ENCODE measurements at regions not wholly inside any gene's neighbourhood (a gene's known extent, or its start where the extent isn't known, plus 50 kb on each side); places are given as distances from the start of the nearest gene placed in this dataset.

- DNase-seq (ENCODE audit: low read depth, low spot score) (no peak), ATAC-seq (no peak)
- CTCF ChIA-PET, result interaction anchor here (0.7 kb wide), 1 partner anchor 25 kb away, joined by 3 read pairs; no protein-coding TSS in a partner anchor
- Histone ChIP-seq H3K9ac (ENCODE audit: low read length) (no peak overlapping the region), H3K79me2 (ENCODE audit: insufficient read depth, low read length) (no peaks in the 10 kb centered on the region), H3K9me2 (ENCODE audit: insufficient read depth) (no peaks in the 10 kb centered on the region), H2AFZ (ENCODE audit: low read depth, low read length, poor library complexity, severe bottlenecking) (no peak overlapping the region), H3K4me1 (ENCODE audit: control insufficient read depth in 1 of 2, insufficient read depth in 2 of 2, low read length in 2 of 2) (no peaks in the 10 kb centered on the region), H3K4me2 (ENCODE audit: low read length) (no peak overlapping the region), H3K27ac (ENCODE audit: low read depth, low read length) (no peak overlapping the region), H3K4me3 (replicated peaks in 1 of 2; ENCODE audit: low read depth in 1 of 2, low read length in 2 of 2) (no peak overlapping the region), H4K20me1 (ENCODE audit: insufficient read depth) (no peaks in the 10 kb centered on the region), H3K9me3 (ENCODE audit: control insufficient read depth in 1 of 2, insufficient read depth in 1 of 2, low read depth in 1 of 2, low read length in 2 of 2) (no peaks in the 10 kb centered on the region), H3K36me3 (ENCODE audit: control insufficient read depth in 1 of 2, insufficient read depth in 2 of 2, low read length in 2 of 2) (no peaks in the 10 kb centered on the region), H3K27me3 (ENCODE audit: insufficient read depth, low read length) (no peaks in the 10 kb centered on the region)
- BruUV-seq (replicated peaks), result no TSS peak
- POLR2A ChIA-PET, result no interaction called here
- intact Hi-C loops (cut with micrococcal nuclease), result no loop called here
- no peak for TF ChIP-seq SP1 (IDR thresholded peaks at IDR 0.05; ENCODE audit: low read depth)
- no peak for TF ChIP-seq POLR2AphosphoS5 (IDR thresholded peaks at IDR 0.05; ENCODE audit: low read depth, low read length)
- no peak for TF ChIP-seq ZFX (IDR thresholded peaks at IDR 0.05)
- no peak for TF ChIP-seq REST (IDR thresholded peaks at IDR 0.05; ENCODE audit: low read depth)
- TF ChIP-seq EZH2phosphoT487 (IDR thresholded peaks at IDR 0.05; ENCODE audit: borderline replicate concordance), result no peak
- RAD21 ChIA-PET (ENCODE audit: low non-redundant PET in 1 of 2, low total read pairs in 2 of 2, uncharacterized antibody in 2 of 2, unreplicated experiment in 2 of 2), result no interaction called here
Observed at GRCh38 chr9:111108946-111109345, 70.7 kb upstream of the LPAR1 start.

- H3K4me2 ChIP-seq (ENCODE audit: low read length), result no peak overlapping the region
- DNase-seq (ENCODE audit: low read depth, low spot score), result no peak
- no peak overlapping the region for H2AFZ ChIP-seq (ENCODE audit: low read depth, low read length, poor library complexity, severe bottlenecking)
- no peaks in the 10 kb centered on the region for H3K9me2 ChIP-seq (ENCODE audit: insufficient read depth)
- H3K27me3 ChIP-seq (ENCODE audit: insufficient read depth, low read length), result no peaks in the 10 kb centered on the region
- H3K9me3 ChIP-seq (ENCODE audit: control insufficient read depth in 1 of 2, insufficient read depth in 1 of 2, low read depth in 1 of 2, low read length in 2 of 2), result no peaks in the 10 kb centered on the region
- POLR2A ChIA-PET, result interaction anchor here (0.6 kb wide), 1 partner anchor 499 kb away, joined by 5 read pairs; no protein-coding TSS in a partner anchor
- H3K27ac ChIP-seq (ENCODE audit: low read depth, low read length), result no peak overlapping the region
- CTCF ChIA-PET, result no interaction called here
- RAD21 ChIA-PET (ENCODE audit: low non-redundant PET in 1 of 2, low total read pairs in 2 of 2, uncharacterized antibody in 2 of 2, unreplicated experiment in 2 of 2), result no interaction called here
- H3K4me1 ChIP-seq (ENCODE audit: control insufficient read depth in 1 of 2, insufficient read depth in 2 of 2, low read length in 2 of 2), result no peaks in the 10 kb centered on the region
- H3K79me2 ChIP-seq (ENCODE audit: insufficient read depth, low read length), result no peaks in the 10 kb centered on the region
- ATAC-seq, result no peak
- intact Hi-C loops (cut with micrococcal nuclease), result no loop called here
- H3K36me3 ChIP-seq (ENCODE audit: control insufficient read depth in 1 of 2, insufficient read depth in 2 of 2, low read length in 2 of 2), result no peaks in the 10 kb centered on the region
- no peaks in the 10 kb centered on the region for H4K20me1 ChIP-seq (ENCODE audit: insufficient read depth)
- H3K9ac ChIP-seq (ENCODE audit: low read length), result no peak overlapping the region
- TF ChIP-seq MAX (IDR thresholded peaks at IDR 0.05) (no peak), YY1 (IDR thresholded peaks at IDR 0.05; ENCODE audit: extremely low read depth, insufficient replicate concordance, low read depth, low read length) (no peak), POLR2A (IDR thresholded peaks at IDR 0.05; ENCODE audit: borderline replicate concordance, extremely low read depth, insufficient read depth, insufficient read length) (no peak), ATF3 (IDR thresholded peaks at IDR 0.05) (no peak), TCF7L2 (IDR thresholded peaks at IDR 0.05; ENCODE audit: borderline replicate concordance, extremely low read depth, insufficient read depth, insufficient read length) (no peak), REST (IDR thresholded peaks at IDR 0.05; ENCODE audit: low read depth) (no peak), SP1 (IDR thresholded peaks at IDR 0.05; ENCODE audit: low read depth) (no peak), CBX3 (IDR thresholded peaks at IDR 0.05; ENCODE audit: low read depth) (no peak), CEBPB (IDR thresholded peaks at IDR 0.05; ENCODE audit: low read depth) (no peak), ELF1 (IDR thresholded peaks at IDR 0.05; ENCODE audit: borderline replicate concordance, low read depth) (no peak), ZNF274 (IDR thresholded peaks at IDR 0.05; ENCODE audit: low read depth, low read length) (no peak)
- no peak overlapping the region for H3K4me3 ChIP-seq (replicated peaks in 1 of 2; ENCODE audit: low read depth in 1 of 2, low read length in 2 of 2)
- BruUV-seq (replicated peaks), result no TSS peak
Observed at GRCh38 chr9:111107141-111107540, 68.9 kb upstream of the LPAR1 start.

All from HCT116 (cell line).